ENCODE measurements at regions not wholly inside any gene's neighbourhood (a gene's known extent, or its start where the extent isn't known, plus 50 kb on each side); places are given as distances from the start of the nearest gene placed in this dataset.

DNA sequence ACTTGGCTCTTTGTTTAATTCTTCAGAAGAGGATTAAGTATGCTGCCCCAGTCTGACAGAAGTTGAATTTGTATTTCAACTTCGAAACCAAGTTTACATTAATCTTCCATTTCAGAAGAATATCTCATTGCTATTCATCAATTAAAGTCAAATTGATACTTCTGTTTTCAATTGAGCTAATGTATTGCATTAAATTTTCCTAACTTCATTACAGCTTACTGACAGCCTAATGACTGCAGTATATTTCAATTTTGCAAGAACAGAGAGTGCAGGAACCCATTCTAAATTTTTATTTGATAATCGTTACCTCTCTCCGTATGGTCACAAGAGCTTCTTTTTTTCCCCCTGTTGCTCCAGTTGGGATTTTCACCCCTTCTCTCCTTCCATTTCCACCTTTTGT, 218.0 kb downstream of the CALCRL start:
- H4K91ac ChIP-seq (ENCODE audit: low read length) = no peak overlapping the region
- H3K27ac ChIP-seq (ENCODE audit: low read length, poor library complexity, severe bottlenecking) = no peak overlapping the region
- H2AFZ ChIP-seq (ENCODE audit: low read depth, low read length) = no peak overlapping the region
- H3K4me3 ChIP-seq (ENCODE audit: insufficient read depth in 1 of 2, low read depth in 1 of 2, low read length in 2 of 2) = no peak overlapping the region
- H3K4ac ChIP-seq (ENCODE audit: low read depth in 1 of 2, low read length in 2 of 2) = no peak overlapping the region
- no peak for DNase-seq
- no peak overlapping the region for H4K8ac ChIP-seq (ENCODE audit: low read length)
- no peaks in the 10 kb centered on the region for H3K36me3 ChIP-seq (ENCODE audit: control insufficient read depth in 1 of 2, insufficient read depth in 2 of 2, low read depth in 1 of 2, low read length in 2 of 2)
- H2BK15ac ChIP-seq (ENCODE audit: low read depth, poor library complexity, severe bottlenecking) = no peak overlapping the region
- H3K4me2 ChIP-seq (ENCODE audit: low read length, poor library complexity, severe bottlenecking) = no peak overlapping the region
- H3K9ac ChIP-seq (ENCODE audit: low read length) = no peak overlapping the region
- H3K9me3 ChIP-seq (ENCODE audit: control insufficient read depth, low read length) = no peaks in the 10 kb centered on the region
- no peaks in the 10 kb centered on the region for H3K27me3 ChIP-seq (ENCODE audit: control insufficient read depth in 1 of 2, insufficient read depth in 1 of 2, low read length in 2 of 2)
- no peak overlapping the region for H3K18ac ChIP-seq (ENCODE audit: low read depth in 1 of 2, low read length in 2 of 2)
- no peaks in the 10 kb centered on the region for H3K79me1 ChIP-seq (replicated peaks; ENCODE audit: low read length, poor library complexity, severe bottlenecking)
- no peak overlapping the region for H2AK5ac ChIP-seq (ENCODE audit: low read length, severe bottlenecking)
- H3K4me1 ChIP-seq (ENCODE audit: control insufficient read depth, insufficient read depth, low read depth, low read length) = no peaks in the 10 kb centered on the region
- no peak overlapping the region for H3K14ac ChIP-seq (ENCODE audit: low read length in 2 of 2)
- H2BK12ac ChIP-seq (ENCODE audit: low read length in 2 of 2) = no peak overlapping the region
- 81% methylated on average over 3 of the region's 3 CpGs for WGBS
- no peak overlapping the region for H2BK5ac ChIP-seq (ENCODE audit: low read depth, low read length, poor library complexity, severe bottlenecking)
- no peak overlapping the region for H2BK120ac ChIP-seq (ENCODE audit: low read depth, low read length)
- no peak overlapping the region for H3K23ac ChIP-seq (ENCODE audit: low read length in 2 of 2)

- no peaks in the 10 kb centered on the region for H3K27me3 ChIP-seq (ENCODE audit: control insufficient read depth in 1 of 2, insufficient read depth in 1 of 2, low read length in 2 of 2)
- H2AFZ ChIP-seq (ENCODE audit: low read depth, low read length) = no peak overlapping the region
- H3K4me3 ChIP-seq (ENCODE audit: insufficient read depth in 1 of 2, low read depth in 1 of 2, low read length in 2 of 2) = no peak overlapping the region
- no peak overlapping the region for H3K27ac ChIP-seq (ENCODE audit: low read length, poor library complexity, severe bottlenecking)
- H2BK5ac ChIP-seq (ENCODE audit: low read depth, low read length, poor library complexity, severe bottlenecking) = no peak overlapping the region
- H3K4me2 ChIP-seq (ENCODE audit: low read length, poor library complexity, severe bottlenecking) = no peak overlapping the region
- DNase-seq = no peak
- H3K79me1 ChIP-seq (replicated peaks; ENCODE audit: low read length, poor library complexity, severe bottlenecking) = no peaks in the 10 kb centered on the region
- no peaks in the 10 kb centered on the region for H3K36me3 ChIP-seq (ENCODE audit: control insufficient read depth in 1 of 2, insufficient read depth in 2 of 2, low read depth in 1 of 2, low read length in 2 of 2)
- no peak overlapping the region for H3K4ac ChIP-seq (ENCODE audit: low read depth in 1 of 2, low read length in 2 of 2)
- no peak overlapping the region for H3K18ac ChIP-seq (ENCODE audit: low read depth in 1 of 2, low read length in 2 of 2)
- H2AK5ac ChIP-seq (ENCODE audit: low read length, severe bottlenecking) = no peak overlapping the region
- no peak overlapping the region for H2BK15ac ChIP-seq (ENCODE audit: low read depth, poor library complexity, severe bottlenecking)
- H3K9me3 ChIP-seq (ENCODE audit: control insufficient read depth, low read length) = no peaks in the 10 kb centered on the region
- no peak overlapping the region for H4K91ac ChIP-seq (ENCODE audit: low read length)
- WGBS = 86% methylated on average over 1 of the region's 1 CpG
- no peak overlapping the region for H3K23ac ChIP-seq (ENCODE audit: low read length in 2 of 2)
- H3K14ac ChIP-seq (ENCODE audit: low read length in 2 of 2) = no peak overlapping the region
- no peak overlapping the region for H3K9ac ChIP-seq (ENCODE audit: low read length)
- H2BK120ac ChIP-seq (ENCODE audit: low read depth, low read length) = no peak overlapping the region
- no peak overlapping the region for H2BK12ac ChIP-seq (ENCODE audit: low read length in 2 of 2)
- no peak overlapping the region for H4K8ac ChIP-seq (ENCODE audit: low read length)
- H3K4me1 ChIP-seq (ENCODE audit: control insufficient read depth, insufficient read depth, low read depth, low read length) = no peaks in the 10 kb centered on the region
Measured at GRCh38 chr2:187228986-187229385, 219.1 kb downstream of the CALCRL start.

- Histone ChIP-seq H3K36me3 (ENCODE audit: control insufficient read depth in 1 of 2, insufficient read depth in 2 of 2, low read depth in 1 of 2, low read length in 2 of 2) (no peaks in the 10 kb centered on the region), H2BK12ac (ENCODE audit: low read length in 2 of 2) (no peak overlapping the region), H3K9ac (ENCODE audit: low read length) (no peak overlapping the region), H3K4me2 (ENCODE audit: low read length, poor library complexity, severe bottlenecking) (no peak overlapping the region), H3K14ac (ENCODE audit: low read length in 2 of 2) (no peak overlapping the region), H4K91ac (ENCODE audit: low read length) (no peak overlapping the region), H2BK120ac (ENCODE audit: low read depth, low read length) (no peak overlapping the region), H3K27me3 (ENCODE audit: control insufficient read depth in 1 of 2, insufficient read depth in 1 of 2, low read length in 2 of 2) (no peaks in the 10 kb centered on the region), H3K4me3 (ENCODE audit: insufficient read depth in 1 of 2, low read depth in 1 of 2, low read length in 2 of 2) (no peak overlapping the region), H3K27ac (ENCODE audit: low read length, poor library complexity, severe bottlenecking) (no peak overlapping the region), H4K8ac (ENCODE audit: low read length) (no peak overlapping the region), H3K9me3 (ENCODE audit: control insufficient read depth, low read length) (no peaks in the 10 kb centered on the region), H3K4ac (ENCODE audit: low read depth in 1 of 2, low read length in 2 of 2) (no peak overlapping the region), H3K23ac (ENCODE audit: low read length in 2 of 2) (no peak overlapping the region), H3K79me1 (replicated peaks; ENCODE audit: low read length, poor library complexity, severe bottlenecking) (no peaks in the 10 kb centered on the region), H2AFZ (ENCODE audit: low read depth, low read length) (no peak overlapping the region), H2AK5ac (ENCODE audit: low read length, severe bottlenecking) (no peak overlapping the region), H3K18ac (ENCODE audit: low read depth in 1 of 2, low read length in 2 of 2) (no peak overlapping the region), H2BK5ac (ENCODE audit: low read depth, low read length, poor library complexity, severe bottlenecking) (no peak overlapping the region), H2BK15ac (ENCODE audit: low read depth, poor library complexity, severe bottlenecking) (no peak overlapping the region), H3K4me1 (ENCODE audit: control insufficient read depth, insufficient read depth, low read depth, low read length) (no peaks in the 10 kb centered on the region)
- DNase-seq = no peak
- 78% methylated on average over 3 of the region's 3 CpGs for WGBS
Measured at GRCh38 chr2:187224989-187225388, 223.1 kb downstream of the CALCRL start.

DNA sequence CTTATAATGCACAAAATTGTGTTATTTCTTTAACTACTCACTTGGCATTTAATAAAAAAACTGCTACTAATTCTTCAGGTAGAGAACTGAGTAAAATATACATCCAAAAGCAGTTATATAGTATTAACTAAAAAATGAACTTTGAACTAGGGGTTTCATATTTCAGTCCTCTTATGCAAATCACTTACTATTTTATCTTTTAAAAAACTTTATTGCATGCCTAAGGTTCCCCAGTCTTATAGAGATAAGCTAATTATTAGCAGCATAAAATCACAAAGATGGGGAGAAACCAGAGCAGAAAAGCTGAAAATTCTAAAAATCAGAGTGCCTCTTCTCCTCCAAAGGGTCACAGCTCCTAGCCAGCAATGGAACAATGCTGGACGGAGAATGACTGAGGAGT, 228.0 kb downstream of the CALCRL start:
- Histone ChIP-seq H3K4me3 (ENCODE audit: insufficient read depth in 1 of 2, low read depth in 1 of 2, low read length in 2 of 2) (no peak overlapping the region), H2BK12ac (ENCODE audit: low read length in 2 of 2) (no peak overlapping the region), H4K8ac (ENCODE audit: low read length) (no peak overlapping the region), H3K18ac (ENCODE audit: low read depth in 1 of 2, low read length in 2 of 2) (no peak overlapping the region), H3K23ac (ENCODE audit: low read length in 2 of 2) (no peak overlapping the region), H3K27ac (ENCODE audit: low read length, poor library complexity, severe bottlenecking) (no peak overlapping the region), H3K36me3 (ENCODE audit: control insufficient read depth in 1 of 2, insufficient read depth in 2 of 2, low read depth in 1 of 2, low read length in 2 of 2) (no peaks in the 10 kb centered on the region), H3K14ac (ENCODE audit: low read length in 2 of 2) (no peak overlapping the region), H3K4ac (ENCODE audit: low read depth in 1 of 2, low read length in 2 of 2) (no peak overlapping the region), H2BK15ac (ENCODE audit: low read depth, poor library complexity, severe bottlenecking) (no peak overlapping the region), H3K9me3 (ENCODE audit: control insufficient read depth, low read length) (no peaks in the 10 kb centered on the region), H3K27me3 (ENCODE audit: control insufficient read depth in 1 of 2, insufficient read depth in 1 of 2, low read length in 2 of 2) (no peaks in the 10 kb centered on the region), H2BK5ac (ENCODE audit: low read depth, low read length, poor library complexity, severe bottlenecking) (no peak overlapping the region), H2BK120ac (ENCODE audit: low read depth, low read length) (no peak overlapping the region), H3K9ac (ENCODE audit: low read length) (no peak overlapping the region), H4K91ac (ENCODE audit: low read length) (no peak overlapping the region), H3K79me1 (replicated peaks; ENCODE audit: low read length, poor library complexity, severe bottlenecking) (no peaks in the 10 kb centered on the region), H3K4me2 (ENCODE audit: low read length, poor library complexity, severe bottlenecking) (no peak overlapping the region), H2AFZ (ENCODE audit: low read depth, low read length) (no peak overlapping the region), H3K4me1 (ENCODE audit: control insufficient read depth, insufficient read depth, low read depth, low read length) (no peaks in the 10 kb centered on the region), H2AK5ac (ENCODE audit: low read length, severe bottlenecking) (no peak overlapping the region)
- no CpG with 5 or more reads among the region's 1 CpG for WGBS
- no peak for DNase-seq
